ENCODE measurements at regions not wholly inside any gene's neighbourhood (a gene's known extent, or its start where the extent isn't known, plus 50 kb on each side); places are given as distances from the start of the nearest gene placed in this dataset.

DNA sequence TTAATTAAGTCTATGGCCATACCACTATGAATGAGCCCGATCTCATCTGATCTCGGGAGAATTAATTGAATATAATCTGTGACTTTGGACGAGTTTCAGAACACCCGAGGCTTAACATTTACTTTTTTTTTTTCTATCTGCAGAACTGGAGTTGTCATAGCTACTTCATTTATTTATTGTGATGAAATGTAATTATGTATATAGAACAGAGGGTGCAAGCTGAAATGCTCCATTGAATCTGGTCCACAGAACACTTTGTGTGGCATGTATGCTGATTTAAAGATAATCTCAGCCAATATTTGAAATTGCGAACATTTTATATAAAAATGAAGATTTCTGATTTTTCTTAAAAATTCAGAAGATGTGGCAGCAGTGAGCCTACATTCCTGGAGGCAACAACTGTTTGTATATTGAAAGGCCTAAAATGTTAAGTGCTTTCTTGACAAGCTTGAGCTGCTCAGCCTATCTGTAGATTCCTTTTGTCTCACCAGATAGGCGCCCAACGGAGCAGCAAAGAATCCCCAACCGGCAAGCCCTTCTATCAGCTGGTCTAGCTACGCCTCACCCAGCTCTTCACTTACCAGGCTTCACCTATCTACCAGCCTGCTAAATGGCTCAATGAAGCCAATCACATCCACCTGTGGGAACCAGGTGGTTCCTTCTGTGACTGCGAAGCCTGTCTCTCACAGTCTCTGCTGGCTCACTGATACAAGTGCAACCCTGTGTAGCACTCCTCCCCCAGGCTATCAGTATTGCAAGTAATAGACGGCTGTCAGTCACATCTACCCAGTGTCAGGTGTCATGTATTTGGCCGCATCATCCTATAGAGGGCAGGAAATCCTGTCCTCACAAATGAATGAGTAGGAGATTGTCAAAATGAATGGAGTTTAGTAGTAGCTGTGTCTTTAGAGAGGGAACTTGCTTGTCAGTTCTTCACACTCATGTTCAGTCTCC, 170.6 kb upstream of the MRPS30 start:
- H3K4me3 ChIP-seq (replicated peaks in 1 of 3; ENCODE audit: insufficient read depth in 1 of 3, low read depth in 2 of 3, low read length in 3 of 3), result no peak overlapping the region
- DNase-seq (ENCODE audit: low spot score), result no peak
- in situ Hi-C loops (cut with HindIII; ENCODE audit: extremely low pct_ligation_motif_present, low pct_unique_long_range_greater_than_20kb) (no loop called here), intact Hi-C loops (cut with micrococcal nuclease; ENCODE audit: unreplicated experiment) (no loop called here)
- no peaks in the 10 kb centered on the region for H3K27me3 ChIP-seq (ENCODE audit: control insufficient read depth in 1 of 2, insufficient read depth in 2 of 2, low read length in 2 of 2)
- no peak for FAIRE-seq
- peak; percentile 54; the same call in 1 of the 3 replicates for ATAC-seq
- CTCF ChIA-PET (ENCODE audit: low intra/inter-chr PET ratio, low total read pairs), result no interaction called here
- H2AFZ ChIP-seq (ENCODE audit: low read length), result no peak overlapping the region
- no peaks in the 10 kb centered on the region for H3K79me2 ChIP-seq (ENCODE audit: insufficient read depth, low read length)
- H3K36me3 ChIP-seq (replicated peaks in 1 of 2; ENCODE audit: control insufficient read depth in 1 of 2, insufficient read depth in 2 of 2, low read length in 2 of 2), result no peaks in the 10 kb centered on the region
- no peak overlapping the region for H3K9ac ChIP-seq (ENCODE audit: insufficient read depth, low read depth, low read length)
- POLR2A ChIA-PET, result no interaction called here
- H3K4me2 ChIP-seq (ENCODE audit: low read depth, low read length), result no peak overlapping the region
- H4K20me1 ChIP-seq (ENCODE audit: insufficient read depth, low read length), result no peaks in the 10 kb centered on the region
- TF ChIP-seq SNAI1 (CRISPR knock-in tag; IDR thresholded peaks at IDR 0.05; ENCODE audit: borderline replicate concordance) (no peak), ZNF263 (CRISPR knock-in tag; IDR thresholded peaks at IDR 0.05) (no peak), HOXD1 (CRISPR knock-in tag; IDR thresholded peaks at IDR 0.05) (no peak), ZNF782 (CRISPR knock-in tag; IDR thresholded peaks at IDR 0.05; ENCODE audit: borderline replicate concordance) (no peak), ZNF354B (CRISPR knock-in tag; IDR thresholded peaks at IDR 0.05) (no peak), KLF13 (CRISPR knock-in tag; IDR thresholded peaks at IDR 0.05) (no peak), ZNF224 (CRISPR knock-in tag; IDR thresholded peaks at IDR 0.05) (no peak), ZNF841 (CRISPR knock-in tag; IDR thresholded peaks at IDR 0.05; ENCODE audit: borderline replicate concordance) (no peak), ZC3H13 (CRISPR knock-in tag; IDR thresholded peaks at IDR 0.05) (no peak), MED13 (CRISPR knock-in tag; IDR thresholded peaks at IDR 0.05) (no peak), ZNF672 (CRISPR knock-in tag; IDR thresholded peaks at IDR 0.05) (no peak), ZSCAN30 (CRISPR knock-in tag; IDR thresholded peaks at IDR 0.05) (no peak), CHD4 (IDR thresholded peaks at IDR 0.05; ENCODE audit: borderline replicate concordance, low read length) (no peak)
- TF ChIP-seq, protein P1, sequence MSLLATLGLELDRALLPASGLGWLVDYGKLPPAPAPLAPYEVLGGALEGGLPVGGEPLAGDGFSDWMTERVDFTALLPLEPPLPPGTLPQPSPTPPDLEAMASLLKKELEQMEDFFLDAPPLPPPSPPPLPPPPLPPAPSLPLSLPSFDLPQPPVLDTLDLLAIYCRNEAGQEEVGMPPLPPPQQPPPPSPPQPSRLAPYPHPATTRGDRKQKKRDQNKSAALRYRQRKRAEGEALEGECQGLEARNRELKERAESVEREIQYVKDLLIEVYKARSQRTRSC (CRISPR knock-in tag; IDR thresholded peaks at IDR 0.05; ENCODE audit: low read depth), result no peak
- H3K4me1 ChIP-seq (ENCODE audit: insufficient read depth, low read length), result no peaks in the 10 kb centered on the region
- BruUV-seq (replicated peaks), result no TSS peak
- H3K9me3 ChIP-seq (ENCODE audit: low read length), result 0 out of 2 replicates have a peak, but pooled peaks cover 5% of the 10 kb centered on the region
- no peak overlapping the region for H3K27ac ChIP-seq (ENCODE audit: extremely low read length, insufficient read depth, low read length)
- WGBS (ENCODE audit: low lambda C conversion rate), result 21% methylated on average over 11 of the region's 12 CpGs

All from HepG2 (cell line).